Tibial nerve (tissue), 4 donors: ENCODE measurements at regions not wholly inside any gene's neighbourhood (a gene's known extent, or its start where the extent isn't known, plus 50 kb on each side); places are given as distances from the start of the nearest gene placed in this dataset.
"Not testable (repeated sequence)": the region's sequence is repeated elsewhere in the genome, so short reads cannot be mapped to it uniquely, and the experiment has no call there.

ENCODE experiments used
- DNase-seq, 2 donors: peaks; one replicate each; pipeline ENCODE4 v3.0.0-alpha.2; 2019; ENCODE audit warnings: low spot score in 2 of 2
- H3K27ac ChIP-seq, 4 donors: fragments of 200-600 bp; sonication (generic) in 3 of 4; one replicate each; pipeline ENCODE4 v1.5.1; 2017 to 2019; ENCODE audit warnings: mild to moderate bottlenecking in 1 of 4
- H3K27me3 ChIP-seq, 2 donors: fragments of 200-600 bp; sonication (generic) in 1 of 2; one replicate each; pipeline versions ENCODE4 v1.5.1 to v1.6.0; 2017 to 2019
- H3K36me3 ChIP-seq, 3 donors: fragments of 200-600 bp; sonication (generic); one replicate each; pipeline ENCODE4 v1.5.1; 2018 to 2019
- H3K4me1 ChIP-seq, 4 donors: fragments of 200-600 bp; sonication (generic) in 3 of 4; one replicate each; pipeline ENCODE4 v1.5.1; 2017 to 2019
- H3K4me3 ChIP-seq, 4 donors: fragments of 200-600 bp; sonication (generic) in 3 of 4; one replicate each; pipeline ENCODE4 v1.5.1; 2017 to 2019; ENCODE audit warnings: mild to moderate bottlenecking in 1 of 4, moderate library complexity in 1 of 4
- H3K9me3 ChIP-seq, 4 donors: fragments of 200-600 bp; sonication (generic) in 3 of 4; one replicate each; pipeline ENCODE4 v1.5.1; 2017 to 2019
- CTCF ChIP-seq, 5 experiments: fragments of 200-600 bp in 3 of 5; fragments of 450-650 bp in 2 of 5; sonication (generic) in 3 of 5; IDR thresholded peaks; one replicate each; pipeline ENCODE4 v1.5.1; 2016 to 2019; ENCODE audit warnings: antibody characterized with exemption in 5 of 5, mild to moderate bottlenecking in 3 of 5, moderate library complexity in 2 of 5
- EP300 ChIP-seq, 2 donors: sonication (generic); formaldehyde crosslinking; IDR thresholded peaks; one replicate each; pipeline ENCODE4 v1.6.1; 2017; ENCODE audit warnings: antibody characterized with exemption in 2 of 2, mild to moderate bottlenecking in 1 of 2
- POLR2A ChIP-seq, 2 donors: fragments of 450-650 bp; IDR thresholded peaks; one replicate each; pipeline ENCODE4 v1.6.1; 2017; ENCODE audit warnings: antibody characterized with exemption in 2 of 2, mild to moderate bottlenecking in 2 of 2, moderate library complexity in 2 of 2
- WGBS, 2 donors: methylation state at CpG; one replicate each; pipeline ENCODE4 v1.1.5; 2018; 5-methylcytosine and 5-hydroxymethylcytosine counted together

- Histone ChIP-seq H3K4me1 (no peaks in the 10 kb centered on the region), H3K4me3 (no peak overlapping the region), H3K27me3 (no peaks in the 10 kb centered on the region), H3K27ac (no peak overlapping the region), H3K9me3 (no peaks in the 10 kb centered on the region), H3K36me3 (no peaks in the 10 kb centered on the region)
- TF ChIP-seq EP300 (IDR thresholded peaks at IDR 0.05) (no peak), CTCF (IDR thresholded peaks at IDR 0.05) (no peak), POLR2A (IDR thresholded peaks at IDR 0.05) (no peak)
- WGBS, 2 donors: 82 to 90% methylated on average over 4 to 11 of the region's 11 CpGs
- DNase-seq: no peak
Measured at GRCh38 chr9:94480205-94480604, 74.7 kb upstream of the PCAT7 start.

- TF ChIP-seq EP300 (IDR thresholded peaks at IDR 0.05) (no peak), CTCF (IDR thresholded peaks at IDR 0.05) (no peak), POLR2A (IDR thresholded peaks at IDR 0.05) (no peak)
- no peaks in the 10 kb centered on the region for H3K36me3 ChIP-seq
- no peak for DNase-seq
- H3K4me3 ChIP-seq: no peak overlapping the region
- no peaks in the 10 kb centered on the region for H3K4me1 ChIP-seq
- no peak overlapping the region for H3K27ac ChIP-seq
- no peaks in the 10 kb centered on the region for H3K9me3 ChIP-seq
- WGBS, 2 donors: 82 to 86% methylated on average over 4 of the region's 4 CpGs
- H3K27me3 ChIP-seq: no peaks in the 10 kb centered on the region
Measured at GRCh38 chr9:94482110-94482509, 72.8 kb upstream of the PCAT7 start.

- WGBS, 2 donors: 37 to 55% methylated on average over 1 of the region's 1 CpG
- H3K4me3 ChIP-seq: no peak overlapping the region
- DNase-seq: no peak
Measured at GRCh38 chr9:94490465-94490864, 64.4 kb upstream of the PCAT7 start.

GRCh38 chr9:94492125-94492524 lies 62.8 kb upstream of the PCAT7 start:
- H3K27ac ChIP-seq, H3K4me1 ChIP-seq, DNase-seq, H3K27me3 ChIP-seq, H3K4me3 ChIP-seq, H3K9me3 ChIP-seq, H3K36me3 ChIP-seq: not testable (repeated sequence)
- WGBS, 2 donors: 60 to 64% methylated on average over 6 of the region's 6 CpGs

More at GRCh38 chr9:94490465-94490864, 64.4 kb upstream of the PCAT7 start:
- Histone ChIP-seq H3K9me3 (no peaks in the 10 kb centered on the region), H3K4me1 (no peaks in the 10 kb centered on the region), H3K27me3 (no peaks in the 10 kb centered on the region), H3K36me3 (no peaks in the 10 kb centered on the region), H3K27ac (no peak overlapping the region)
- no peak for TF ChIP-seq CTCF (IDR thresholded peaks at IDR 0.05)
- no peak for TF ChIP-seq POLR2A (IDR thresholded peaks at IDR 0.05)
- no peak for TF ChIP-seq EP300 (IDR thresholded peaks at IDR 0.05)

- H3K27ac ChIP-seq: no peak overlapping the region
- no peaks in the 10 kb centered on the region for H3K9me3 ChIP-seq
- DNase-seq: no peak
- no peak overlapping the region for H3K4me3 ChIP-seq
- no peak for TF ChIP-seq CTCF (IDR thresholded peaks at IDR 0.05)
- TF ChIP-seq EP300 (IDR thresholded peaks at IDR 0.05): no peak
- no peak for TF ChIP-seq POLR2A (IDR thresholded peaks at IDR 0.05)
- H3K36me3 ChIP-seq: no peaks in the 10 kb centered on the region
- no peaks in the 10 kb centered on the region for H3K27me3 ChIP-seq
- no peaks in the 10 kb centered on the region for H3K4me1 ChIP-seq
- WGBS, 2 donors: 75 to 83% methylated on average over 5 of the region's 5 CpGs
Measured at GRCh38 chr9:94498801-94499453, 56.0 kb upstream of the PCAT7 start.

GRCh38 chr9:94504358-94504757 lies 50.5 kb upstream of the PCAT7 start:
- 78 to 79% methylated on average over 3 of the region's 3 CpGs for WGBS, 2 donors
- Histone ChIP-seq H3K4me1 (no peaks in the 10 kb centered on the region), H3K36me3 (no peaks in the 10 kb centered on the region), H3K27ac (no peak overlapping the region), H3K9me3 (no peaks in the 10 kb centered on the region), H3K4me3 (no peak overlapping the region), H3K27me3 (no peaks in the 10 kb centered on the region)
- DNase-seq: no peak
- no peak for TF ChIP-seq CTCF (IDR thresholded peaks at IDR 0.05)
- no peak for TF ChIP-seq POLR2A (IDR thresholded peaks at IDR 0.05)
- TF ChIP-seq EP300 (IDR thresholded peaks at IDR 0.05): no peak
